A673 (cell line): ENCODE measurements at regions not wholly inside any gene's neighbourhood (a gene's known extent, or its start where the extent isn't known, plus 50 kb on each side); places are given as distances from the start of the nearest gene placed in this dataset.

Source experiments
- CTCF ChIP-seq: fragments of 300-800, 200-600 bp; sonication (generic); conservative IDR thresholded peaks from 2 replicates; pipeline ENCODE4 v1.5.1; 2017; ENCODE audit warnings: low read depth, mild to moderate bottlenecking, antibody characterized with exemption, low read length, moderate library complexity, mixed read lengths
- EZH2 ChIP-seq: fragments of 200-600 bp; sonication (generic); IDR thresholded peaks from 2 replicates; pipeline ENCODE4 v1.6.1; 2017; ENCODE audit warnings: borderline replicate concordance, low read depth, mild to moderate bottlenecking, mixed read lengths, antibody characterized with exemption, low read length; ENCODE audit not compliant: poor library complexity, severe bottlenecking

DNA sequence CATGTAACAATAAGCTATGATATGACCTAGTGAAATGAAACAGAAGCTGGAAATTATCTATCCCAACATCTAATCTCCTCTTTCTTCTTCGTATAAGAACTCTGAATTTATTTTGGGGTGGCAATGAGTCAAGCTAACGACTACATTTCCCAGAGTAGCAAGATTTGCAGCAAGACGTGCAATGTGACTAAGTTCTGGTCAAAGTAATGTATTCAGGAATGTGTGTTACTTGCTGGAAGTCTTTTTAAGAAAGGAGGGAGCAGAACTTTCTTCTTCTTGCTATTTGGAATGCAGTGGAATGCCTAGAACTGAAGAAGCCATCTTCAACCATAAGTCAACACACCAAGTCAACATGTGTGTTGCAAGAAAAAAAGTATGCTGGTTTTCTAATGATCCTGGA is 406.6 kb upstream of the MEF2C start:
- TF ChIP-seq CTCF (no peak), EZH2 (no peak)
